Upper lobe of left lung (tissue), 6 donors: ENCODE measurements at regions not wholly inside any gene's neighbourhood (a gene's known extent, or its start where the extent isn't known, plus 50 kb on each side); places are given as distances from the start of the nearest gene placed in this dataset.

Experiments used
- ATAC-seq, 2 donors: fragments of 200-7000 bp; cut with Tn5 transposase; one replicate each; pipeline ENCODE4 v1.9.1; 2022; ENCODE audit warnings: mild to moderate bottlenecking in 2 of 2, moderate library complexity in 2 of 2; ENCODE audit not compliant: low FRiP score in 2 of 2
- DNase-seq, 2 donors: peaks; one replicate each; pipeline ENCODE4 v3.0.0-alpha.2; 2019 to 2020
- H3K27ac ChIP-seq, 4 donors: fragments of 200-600 bp; sonication (generic); one replicate each; pipeline ENCODE4 v1.5.1; 2016 to 2019
- H3K27me3 ChIP-seq, 4 donors: fragments of 200-600 bp; sonication (generic); one replicate each; pipeline ENCODE4 v1.5.1; 2017 to 2019
- H3K36me3 ChIP-seq, 4 donors: fragments of 200-600 bp; sonication (generic); one replicate each; pipeline ENCODE4 v1.5.1; 2016 to 2019
- H3K4me1 ChIP-seq, 4 donors: fragments of 200-600 bp; sonication (generic); one replicate each; pipeline ENCODE4 v1.5.1; 2018 to 2019
- H3K4me3 ChIP-seq, 4 donors: fragments of 200-600 bp; sonication (generic); one replicate each; pipeline ENCODE4 v1.5.1; 2017 to 2019; ENCODE audit warnings: mild to moderate bottlenecking in 2 of 4, moderate library complexity in 1 of 4
- H3K9me3 ChIP-seq, 4 donors: fragments of 200-600 bp; sonication (generic); one replicate each; pipeline ENCODE4 v1.5.1; 2018 to 2019
- EP300 ChIP-seq, 4 donors: sonication (generic); formaldehyde crosslinking; IDR thresholded peaks; one replicate each; pipeline ENCODE4 v1.5.1; 2017; ENCODE audit warnings: antibody characterized with exemption in 4 of 4, control low read depth in 2 of 4
- POLR2A ChIP-seq, 4 donors: fragments of 450-650 bp; IDR thresholded peaks; one replicate each; pipeline ENCODE4 v1.5.1; 2016 to 2017; ENCODE audit warnings: antibody characterized with exemption in 4 of 4, mild to moderate bottlenecking in 2 of 4
- POLR2AphosphoS5 ChIP-seq, 2 donors: sonication (generic); formaldehyde crosslinking; IDR thresholded peaks; one replicate each; pipeline ENCODE4 v1.5.1; 2017; ENCODE audit warnings: antibody characterized with exemption in 2 of 2
- WGBS, 2 donors: methylation state at CpG; one replicate each; pipeline ENCODE4 v1.1.5; 2017 to 2018; 5-methylcytosine and 5-hydroxymethylcytosine counted together
- TF ChIP-seq, protein P1 (sequence below), 6 experiments: fragments of 450-650 bp in 4 of 6; fragments of 200-600 bp in 2 of 6; sonication (generic) in 2 of 6; IDR thresholded peaks; one replicate each; pipeline ENCODE4 v1.5.1; 2016 to 2019; ENCODE audit warnings: antibody characterized with exemption in 6 of 6
- donor health status: DM: no; HTN: no; CAD: no; lungs with moderate emphysema.
- donor health status: DM: no; HTN: yes; CAD: no; lungs with severe emphysema.

DNA sequence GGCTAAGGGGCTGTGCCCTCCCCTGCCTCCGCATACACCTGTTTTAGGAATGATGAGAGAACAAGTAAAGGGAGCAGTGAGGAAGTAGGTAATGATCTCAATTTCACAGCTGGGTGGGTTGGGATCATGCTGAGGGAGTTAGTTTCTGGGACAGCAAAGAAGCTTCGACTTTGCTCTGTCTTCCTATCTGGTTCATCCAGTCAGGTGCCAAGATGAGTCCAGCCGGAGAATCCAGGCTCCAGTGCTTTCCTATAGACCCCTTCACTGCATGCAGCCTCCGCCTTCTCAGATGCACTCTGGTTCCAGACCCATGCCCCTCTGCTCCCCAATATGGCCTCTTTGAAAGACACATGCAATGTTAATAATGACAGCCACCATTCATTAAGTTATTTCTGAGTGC, 119.1 kb upstream of the NCAM1 start:
- ATAC-seq (no peak), DNase-seq (no peak)
- no peaks in the 10 kb centered on the region for H3K36me3 ChIP-seq
- H3K4me1 ChIP-seq, result no peaks in the 10 kb centered on the region
- TF ChIP-seq POLR2AphosphoS5 (IDR thresholded peaks at IDR 0.05) (no peak), POLR2A (IDR thresholded peaks at IDR 0.05) (no peak), EP300 (IDR thresholded peaks at IDR 0.05) (no peak)
- TF ChIP-seq, protein P1, sequence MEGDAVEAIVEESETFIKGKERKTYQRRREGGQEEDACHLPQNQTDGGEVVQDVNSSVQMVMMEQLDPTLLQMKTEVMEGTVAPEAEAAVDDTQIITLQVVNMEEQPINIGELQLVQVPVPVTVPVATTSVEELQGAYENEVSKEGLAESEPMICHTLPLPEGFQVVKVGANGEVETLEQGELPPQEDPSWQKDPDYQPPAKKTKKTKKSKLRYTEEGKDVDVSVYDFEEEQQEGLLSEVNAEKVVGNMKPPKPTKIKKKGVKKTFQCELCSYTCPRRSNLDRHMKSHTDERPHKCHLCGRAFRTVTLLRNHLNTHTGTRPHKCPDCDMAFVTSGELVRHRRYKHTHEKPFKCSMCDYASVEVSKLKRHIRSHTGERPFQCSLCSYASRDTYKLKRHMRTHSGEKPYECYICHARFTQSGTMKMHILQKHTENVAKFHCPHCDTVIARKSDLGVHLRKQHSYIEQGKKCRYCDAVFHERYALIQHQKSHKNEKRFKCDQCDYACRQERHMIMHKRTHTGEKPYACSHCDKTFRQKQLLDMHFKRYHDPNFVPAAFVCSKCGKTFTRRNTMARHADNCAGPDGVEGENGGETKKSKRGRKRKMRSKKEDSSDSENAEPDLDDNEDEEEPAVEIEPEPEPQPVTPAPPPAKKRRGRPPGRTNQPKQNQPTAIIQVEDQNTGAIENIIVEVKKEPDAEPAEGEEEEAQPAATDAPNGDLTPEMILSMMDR (IDR thresholded peaks at IDR 0.05), result no peak
- no peak overlapping the region for H3K4me3 ChIP-seq
- 88 to 96% methylated on average over 4 of the region's 4 CpGs for WGBS, 2 donors
- H3K27ac ChIP-seq, result no peak overlapping the region
- no peaks in the 10 kb centered on the region for H3K9me3 ChIP-seq
- no peaks in the 10 kb centered on the region for H3K27me3 ChIP-seq

DNA sequence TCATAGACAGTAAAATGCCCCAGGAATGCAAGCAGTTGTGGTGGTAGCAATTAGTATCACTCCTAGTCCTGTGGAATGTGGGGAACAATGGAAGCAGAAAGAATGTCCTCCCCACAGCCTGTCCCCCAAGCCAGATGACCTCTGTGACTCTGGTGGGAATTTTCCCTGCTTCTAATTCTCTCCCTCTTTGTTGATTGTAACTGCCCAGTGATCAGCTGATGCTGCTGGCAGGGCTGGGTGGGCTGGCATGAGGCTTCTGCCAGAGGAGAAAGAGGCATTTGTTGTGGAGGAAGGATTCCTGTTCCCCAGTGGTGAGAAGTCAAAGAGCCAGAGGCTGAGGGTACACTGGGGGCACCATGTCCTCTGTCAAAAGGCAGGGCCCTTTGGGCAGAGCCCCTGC, 116.7 kb upstream of the NCAM1 start:
- no peaks in the 10 kb centered on the region for H3K27me3 ChIP-seq
- TF ChIP-seq POLR2A (IDR thresholded peaks at IDR 0.05) (no peak), POLR2AphosphoS5 (IDR thresholded peaks at IDR 0.05) (no peak), EP300 (IDR thresholded peaks at IDR 0.05) (no peak)
- TF ChIP-seq, protein P1 (IDR thresholded peaks at IDR 0.05), result no peak
- H3K27ac ChIP-seq, result no peak overlapping the region
- DNase-seq (no peak), ATAC-seq (no peak)
- H3K4me3 ChIP-seq, result no peak overlapping the region
- H3K4me1 ChIP-seq, result no peaks in the 10 kb centered on the region
- no peaks in the 10 kb centered on the region for H3K9me3 ChIP-seq
- H3K36me3 ChIP-seq, result no peaks in the 10 kb centered on the region

DNA sequence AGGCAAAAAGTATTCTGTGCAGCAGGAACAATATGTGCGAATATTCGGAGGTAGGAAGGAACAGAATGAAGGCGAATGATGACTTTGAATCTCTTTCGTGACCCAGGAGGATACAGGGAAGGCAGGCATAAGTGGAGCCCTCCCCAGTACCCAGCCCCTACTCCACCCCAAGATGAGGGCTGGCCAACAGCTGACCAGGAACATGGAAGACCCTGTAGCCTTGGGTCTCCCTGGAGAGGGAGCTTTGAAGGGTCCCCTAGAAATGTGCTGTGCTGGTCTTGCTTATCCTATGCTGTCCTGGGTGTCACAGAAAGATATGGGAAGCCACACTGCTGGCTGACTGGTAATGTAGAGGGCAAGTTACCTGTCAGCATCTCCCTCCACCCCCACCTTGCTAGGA, 113.7 kb upstream of the NCAM1 start:
- Histone ChIP-seq H3K36me3 (no peaks in the 10 kb centered on the region), H3K27me3 (no peaks in the 10 kb centered on the region), H3K4me1 (no peaks in the 10 kb centered on the region), H3K4me3 (no peak overlapping the region), H3K9me3 (no peaks in the 10 kb centered on the region), H3K27ac (no peak overlapping the region)
- no peak for DNase-seq
- 90 to 91% methylated on average over 4 of the region's 4 CpGs for WGBS, 2 donors
- peak in 1 of 2 donors; percentile 49 for ATAC-seq
- TF ChIP-seq EP300 (IDR thresholded peaks at IDR 0.05) (no peak), POLR2AphosphoS5 (IDR thresholded peaks at IDR 0.05) (no peak), POLR2A (IDR thresholded peaks at IDR 0.05) (no peak)
- TF ChIP-seq, protein P1 (IDR thresholded peaks at IDR 0.05), result no peak

DNA sequence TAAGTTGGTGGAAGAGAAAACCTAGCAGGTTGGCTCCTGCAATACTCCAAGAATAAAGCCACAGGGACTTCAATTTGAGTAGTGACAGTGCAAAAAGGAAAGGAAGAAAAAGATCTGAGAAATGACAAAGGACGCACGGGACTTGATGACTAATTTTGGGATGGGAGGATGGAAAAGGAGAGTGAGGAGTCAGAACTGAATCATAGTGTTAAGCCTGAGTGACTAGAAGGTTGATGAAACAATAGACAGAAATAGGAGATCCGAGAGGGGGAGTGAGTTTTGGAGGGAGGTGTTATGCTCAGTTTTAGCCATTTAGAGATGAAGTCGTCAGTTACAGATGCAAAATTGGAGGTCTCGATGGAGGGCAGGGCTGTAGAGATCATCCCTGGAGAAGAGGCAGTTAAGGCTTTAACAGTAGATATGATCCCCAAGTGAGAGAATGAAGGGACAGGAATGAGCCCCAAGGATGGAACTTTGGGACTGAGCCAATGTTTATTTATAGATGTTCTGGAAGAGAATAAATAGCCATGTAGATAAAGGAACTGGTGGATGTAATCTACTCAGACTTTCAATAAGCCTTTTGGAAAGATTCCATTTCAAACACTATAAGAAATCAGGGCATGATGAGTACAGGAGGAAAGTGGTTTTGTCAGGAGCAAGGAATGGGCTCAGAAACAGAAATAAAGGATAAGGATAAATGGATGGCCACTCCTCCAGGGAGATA, 108.9 kb upstream of the NCAM1 start:
- no peaks in the 10 kb centered on the region for H3K36me3 ChIP-seq
- H3K27me3 ChIP-seq, result no peaks in the 10 kb centered on the region
- ATAC-seq, result no peak
- no peaks in the 10 kb centered on the region for H3K4me1 ChIP-seq
- WGBS, 2 donors, result 81 to 87% methylated on average over 5 of the region's 5 CpGs
- no peak overlapping the region for H3K4me3 ChIP-seq
- H3K9me3 ChIP-seq, result no peaks in the 10 kb centered on the region
- H3K27ac ChIP-seq, result no peak overlapping the region
- TF ChIP-seq POLR2A (IDR thresholded peaks at IDR 0.05) (no peak), EP300 (IDR thresholded peaks at IDR 0.05) (no peak), POLR2AphosphoS5 (IDR thresholded peaks at IDR 0.05) (no peak)
- TF ChIP-seq, protein P1 (IDR thresholded peaks at IDR 0.05), result no peak
- no peak for DNase-seq

DNA sequence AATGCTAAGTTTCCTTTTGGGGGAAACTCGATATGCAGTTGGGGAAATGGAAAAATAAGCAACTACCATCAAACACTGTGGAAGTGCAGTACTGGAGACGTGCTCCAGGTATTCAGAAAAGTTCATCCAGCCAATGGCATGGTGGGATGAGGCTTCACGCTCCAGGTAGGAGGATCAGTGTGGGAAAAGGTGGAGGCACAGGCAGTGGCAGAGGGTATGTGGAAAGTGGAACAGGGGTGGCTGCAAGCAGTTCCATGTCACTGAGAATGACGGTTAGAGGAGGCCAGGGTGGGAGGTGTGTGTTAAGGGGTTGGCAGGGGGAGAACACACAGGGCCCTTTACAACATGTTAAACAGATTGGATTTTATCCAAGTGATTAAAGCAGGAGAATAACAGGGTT, 105.1 kb upstream of the NCAM1 start:
- no peaks in the 10 kb centered on the region for H3K27me3 ChIP-seq
- no peak for DNase-seq
- no peak overlapping the region for H3K4me3 ChIP-seq
- TF ChIP-seq, protein P1 (IDR thresholded peaks at IDR 0.05), result no peak
- TF ChIP-seq EP300 (IDR thresholded peaks at IDR 0.05) (no peak), POLR2AphosphoS5 (IDR thresholded peaks at IDR 0.05) (no peak), POLR2A (IDR thresholded peaks at IDR 0.05) (no peak)
- no peaks in the 10 kb centered on the region for H3K4me1 ChIP-seq
- no peak for ATAC-seq
- no peak overlapping the region for H3K27ac ChIP-seq
- WGBS, 2 donors, result 77 to 82% methylated on average over 4 of the region's 4 CpGs
- H3K36me3 ChIP-seq, result no peaks in the 10 kb centered on the region
- H3K9me3 ChIP-seq, result peaks cover 0 to 7% (median 3%) of the 10 kb centered on the region in 4 donors
